ENCODE measurements at regions not wholly inside any gene's neighbourhood (a gene's known extent, or its start where the extent isn't known, plus 50 kb on each side); places are given as distances from the start of the nearest gene placed in this dataset.
"Not testable (repeated sequence)": the region's sequence is repeated elsewhere in the genome, so short reads cannot be mapped to it uniquely, and the experiment has no call there.

- DNase-seq: no peak
Observed at GRCh38 chr2:212912445-212913103, 238.8 kb downstream of the IKZF2 start.

DNA sequence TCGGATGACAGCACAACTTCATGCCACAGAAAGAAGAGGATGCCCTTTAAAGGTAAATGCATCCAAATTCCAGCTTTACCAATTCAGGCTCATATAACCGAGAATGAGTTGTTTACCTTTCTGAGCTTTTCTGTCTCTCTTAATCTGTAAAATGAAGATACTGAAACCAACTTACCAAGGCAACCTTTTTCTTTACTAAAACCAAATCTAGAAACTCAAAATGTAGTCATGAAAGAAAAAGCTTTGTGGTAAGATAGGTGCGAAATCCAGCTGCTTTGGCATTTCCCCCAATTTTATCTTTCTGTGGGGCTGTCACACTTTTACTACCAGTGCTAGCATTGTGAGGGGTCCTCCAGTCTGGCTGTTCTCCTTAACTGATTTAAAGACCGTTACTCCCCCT is 240.4 kb downstream of the IKZF2 start:
- DNase-seq: no peak

DNA sequence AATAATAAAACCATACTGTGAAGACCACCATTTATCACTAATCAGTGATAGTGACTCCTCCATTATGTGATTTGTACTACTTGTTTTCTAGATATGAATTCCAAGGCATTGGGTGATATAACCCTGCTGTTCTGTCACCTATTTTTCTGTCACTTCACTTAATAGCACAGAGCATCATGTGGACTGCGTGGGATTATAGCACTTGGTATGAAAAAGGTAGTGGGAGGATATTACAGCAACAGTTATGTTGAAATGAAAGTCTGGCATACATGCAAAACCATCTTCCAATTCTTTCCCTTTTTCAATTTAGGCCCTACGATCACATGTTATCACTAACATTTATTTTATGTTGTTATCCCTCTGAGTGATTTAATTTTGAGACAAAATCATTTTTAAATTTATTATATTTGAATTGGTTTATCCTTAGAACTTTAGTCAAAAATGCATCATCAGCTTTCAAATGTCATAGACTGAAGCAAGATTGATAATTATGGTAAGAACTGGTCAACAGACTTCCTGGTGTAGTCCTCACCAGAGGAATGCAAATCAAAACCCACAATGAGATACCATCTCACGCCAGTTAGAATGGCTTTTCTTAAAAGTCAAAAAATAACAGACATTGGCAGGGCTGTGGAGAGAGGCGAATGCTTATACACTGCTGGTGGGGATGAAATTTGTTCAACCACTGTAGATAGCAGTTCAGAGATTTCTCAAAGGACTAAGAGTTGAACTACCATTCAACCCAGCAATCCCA is 242.6 kb downstream of the IKZF2 start:
- DNase-seq: no peak

GRCh38 chr2:212908031-212908430 is 243.4 kb downstream of the IKZF2 start:
- no peak for DNase-seq

DNA sequence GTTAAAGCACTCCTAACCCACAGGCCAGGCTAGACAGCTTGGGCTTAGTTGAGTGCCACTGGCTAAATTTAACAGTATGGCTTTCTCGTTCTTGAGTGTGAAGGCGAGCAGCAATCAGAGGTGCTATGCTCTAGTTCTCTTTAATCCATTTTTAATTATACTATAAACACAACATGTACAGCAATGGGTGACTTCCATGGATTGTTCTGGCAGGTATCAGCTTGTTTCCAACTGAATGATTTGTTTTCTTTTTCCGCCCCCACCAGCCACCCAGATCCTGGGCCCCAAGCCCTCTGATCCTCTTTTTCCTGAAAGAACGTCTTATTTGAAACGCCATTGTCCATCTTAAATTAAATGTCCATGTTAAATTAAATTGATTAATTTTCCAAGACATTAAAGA is 244.8 kb downstream of the IKZF2 start:
- DNase-seq: no peak

- no peak for DNase-seq
Observed at GRCh38 chr2:212905640-212906201, 245.7 kb downstream of the IKZF2 start.

DNA sequence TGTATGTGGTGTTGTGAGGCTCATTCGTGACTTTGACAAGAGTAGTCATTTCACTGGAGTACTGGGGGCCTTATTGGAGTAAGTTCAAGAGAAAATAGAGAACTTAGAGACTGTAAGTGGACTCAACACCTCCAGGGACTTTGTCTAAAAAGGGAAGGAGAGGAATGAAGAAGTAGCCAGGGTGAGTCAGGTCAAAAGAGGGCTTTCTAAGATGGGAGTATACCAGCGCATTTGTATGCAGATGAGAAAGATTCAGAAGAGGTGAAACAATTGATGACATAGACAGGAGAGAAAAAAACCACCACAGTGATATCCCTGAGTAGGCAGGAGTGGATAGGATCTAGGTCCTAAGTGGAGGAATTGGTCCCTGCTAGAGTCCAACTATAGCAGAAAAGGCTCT is 246.8 kb downstream of the IKZF2 start:
- DNase-seq: no peak

GRCh38 chr2:212903413-212903812 is 248.0 kb downstream of the IKZF2 start:
- DNase-seq: no peak

DNA sequence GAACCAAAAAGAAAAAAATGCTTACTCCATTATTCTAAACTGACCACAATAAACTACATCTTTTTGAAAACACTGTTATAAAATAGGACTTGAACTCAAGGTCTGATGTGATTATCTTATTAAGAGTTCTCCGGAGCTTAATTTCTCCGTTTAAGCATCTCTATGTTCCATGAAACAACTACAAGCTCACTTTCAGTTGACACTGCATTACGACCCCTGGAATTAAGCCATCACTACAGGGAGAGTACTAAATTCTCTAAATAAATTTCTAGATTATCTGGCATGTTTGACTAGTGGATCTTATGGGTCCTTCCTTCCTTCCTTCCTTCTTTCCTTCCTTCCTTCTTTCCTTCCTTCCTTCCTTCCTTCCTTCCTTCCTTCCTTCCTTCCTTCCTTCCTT is 249.0 kb downstream of the IKZF2 start:
- no peak for DNase-seq

GRCh38 chr2:212901604-212902275 is 249.7 kb downstream of the IKZF2 start:
- no peak for DNase-seq

DNA sequence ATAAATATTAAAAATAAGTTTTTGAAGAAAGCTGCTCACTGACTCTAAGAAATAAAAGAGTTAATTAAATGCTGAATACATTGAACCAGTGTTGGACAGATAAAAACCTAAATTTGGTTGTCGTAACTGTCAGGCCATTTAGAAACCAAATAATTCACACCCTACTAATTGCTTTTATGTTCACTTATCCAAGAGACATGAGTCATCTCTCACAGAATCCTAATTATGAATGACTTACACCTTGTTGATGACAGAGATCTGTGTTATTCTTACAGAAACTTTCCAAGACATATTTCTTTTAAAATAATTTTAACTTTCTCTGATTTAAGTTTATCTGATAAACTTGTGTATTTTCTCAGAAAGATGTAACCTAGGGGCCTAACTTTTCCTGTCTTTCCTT is 250.7 kb downstream of the IKZF2 start:
- no peak for DNase-seq

DNA sequence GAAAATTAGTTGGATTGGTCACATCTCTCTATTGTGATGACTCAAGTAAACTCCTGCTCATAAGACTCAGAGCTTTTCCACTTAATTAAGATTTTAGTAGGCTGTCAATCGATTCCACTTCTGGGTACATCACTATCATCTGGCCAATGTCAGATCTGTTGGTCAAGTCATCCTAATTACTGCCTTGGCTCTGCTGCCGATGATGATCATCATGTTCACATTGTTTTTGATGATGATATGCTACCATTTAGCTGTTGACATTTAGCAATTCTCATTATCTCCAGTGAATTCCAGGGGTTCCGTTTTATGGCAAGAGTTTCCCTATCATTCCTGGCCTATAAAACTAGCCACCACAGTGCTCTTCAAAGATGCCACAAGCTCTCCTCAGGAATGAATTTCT is 253.4 kb downstream of the IKZF2 start:
- DNase-seq: no peak

DNA sequence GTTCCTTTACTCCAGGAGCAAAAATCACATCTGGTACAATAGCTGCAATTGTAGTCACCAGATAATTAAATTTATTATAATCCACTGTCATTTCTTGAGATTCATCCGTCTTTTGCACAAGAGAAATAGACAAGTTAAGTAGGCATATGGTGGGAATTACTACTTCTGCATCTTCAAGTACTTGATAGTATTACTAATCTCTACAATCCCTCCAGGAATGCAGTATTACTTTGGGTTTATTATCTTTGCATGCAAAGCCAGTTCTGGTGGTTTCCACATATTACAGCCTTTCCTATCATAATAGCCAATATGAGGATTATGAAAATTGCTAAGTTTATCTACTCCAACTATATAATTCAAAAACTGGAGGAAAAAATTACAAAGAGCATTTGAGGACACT is 254.1 kb downstream of the IKZF2 start:
- DNase-seq: no peak

- DNase-seq: no peak
Observed at GRCh38 chr2:212894026-212894425, 257.4 kb downstream of the IKZF2 start.

GRCh38 chr2:212893216-212893615 is 258.2 kb downstream of the IKZF2 start:
- no peak for DNase-seq

DNA sequence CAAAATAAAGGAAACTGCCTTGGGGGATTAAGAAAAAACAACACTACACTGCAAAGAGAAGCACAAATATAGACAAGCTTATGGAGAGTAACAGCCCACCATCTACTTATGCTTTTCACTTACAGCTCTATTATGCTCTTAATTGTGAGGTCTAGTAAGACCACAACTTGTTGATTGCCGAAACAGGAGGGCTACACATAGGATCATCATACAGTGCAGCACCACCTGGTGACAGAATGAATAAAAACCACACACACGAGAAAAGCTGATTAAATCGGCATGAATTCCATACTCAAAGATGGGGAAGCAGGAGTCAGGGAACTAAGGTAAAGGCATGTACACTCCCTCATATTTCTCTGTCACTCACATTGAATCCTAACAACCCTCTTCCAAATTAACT is 259.2 kb downstream of the IKZF2 start:
- DNase-seq: no peak

- no peak for DNase-seq
Observed at GRCh38 chr2:212891580-212891979, 259.8 kb downstream of the IKZF2 start.

DNA sequence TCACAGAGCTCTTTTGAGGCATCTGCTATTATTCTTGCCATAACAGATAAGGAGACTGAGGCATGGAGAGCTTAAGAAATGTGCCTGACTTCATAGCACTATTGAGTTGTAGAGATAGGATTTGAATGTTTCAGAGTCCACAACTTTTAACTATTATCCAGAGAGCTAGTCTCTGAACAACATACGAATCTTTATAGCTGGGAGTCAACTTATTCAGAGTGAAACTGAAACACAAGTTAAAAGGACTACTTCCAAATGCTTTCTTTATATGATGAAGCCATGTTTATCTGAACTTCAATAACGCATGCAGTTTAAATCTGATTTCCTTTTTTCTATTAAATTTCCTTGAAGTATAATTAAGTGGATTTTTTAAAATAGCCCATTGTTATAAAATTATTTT is 268.8 kb downstream of the IKZF2 start:
- no peak for DNase-seq

DNA sequence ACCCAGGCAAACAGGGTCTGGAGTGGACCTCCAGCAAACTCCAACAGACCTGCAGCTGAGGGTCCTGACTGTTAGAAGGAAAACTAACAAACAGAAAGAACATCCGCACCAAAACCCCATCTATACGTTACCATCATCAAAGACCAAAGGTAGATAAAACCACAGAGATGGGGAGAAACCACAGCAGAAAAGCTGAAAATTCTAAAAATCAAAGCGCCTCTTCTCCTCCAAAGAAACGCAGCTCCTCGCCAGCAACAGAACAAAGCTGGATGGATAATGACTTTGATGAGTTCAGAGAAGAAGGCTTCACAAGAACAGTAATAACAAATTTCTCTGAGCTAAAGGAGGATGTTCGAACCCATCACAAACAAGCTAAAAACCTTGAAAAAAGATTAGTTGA is 274.9 kb downstream of the IKZF2 start:
- not testable (repeated sequence) for DNase-seq

DNA sequence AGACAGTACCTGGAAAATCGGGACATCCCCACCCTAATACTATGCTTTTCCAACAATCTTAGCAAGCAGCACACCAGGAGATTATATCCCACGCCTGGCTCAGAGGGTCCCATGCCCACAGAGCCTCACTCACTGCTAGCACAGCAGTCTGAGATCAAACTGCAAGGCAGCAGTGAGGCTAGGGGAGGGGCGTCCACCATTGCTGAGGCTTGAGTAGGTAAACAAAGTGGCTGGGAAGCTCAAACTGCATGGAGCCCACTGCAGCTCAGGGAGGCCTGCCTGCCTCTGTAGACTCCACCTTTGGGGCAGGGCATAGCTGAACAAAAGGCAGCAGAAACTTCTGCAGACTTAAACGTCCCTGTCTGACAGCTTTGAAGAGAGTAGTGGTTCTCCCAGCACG is 275.5 kb downstream of the IKZF2 start:
- not testable (repeated sequence) for DNase-seq

DNA sequence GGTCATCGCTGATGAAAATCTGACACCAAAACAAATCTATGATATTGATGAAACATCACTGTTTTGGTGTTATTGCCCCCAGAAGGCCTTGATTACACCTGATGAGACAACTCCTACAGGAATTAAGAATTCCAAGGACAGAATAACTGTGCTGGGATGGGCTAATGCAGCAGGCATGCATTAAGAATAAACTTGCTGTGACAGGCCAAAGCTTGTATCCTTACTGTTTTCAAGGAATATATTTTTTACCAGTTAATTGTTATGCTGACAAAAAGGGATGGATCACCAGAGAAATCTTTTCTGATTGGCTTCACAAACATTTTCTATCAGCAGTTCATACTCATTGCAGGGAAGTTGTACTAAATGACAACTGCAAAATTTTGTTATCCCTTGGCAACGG is 278.2 kb downstream of the IKZF2 start:
- DNase-seq: no peak

DNA sequence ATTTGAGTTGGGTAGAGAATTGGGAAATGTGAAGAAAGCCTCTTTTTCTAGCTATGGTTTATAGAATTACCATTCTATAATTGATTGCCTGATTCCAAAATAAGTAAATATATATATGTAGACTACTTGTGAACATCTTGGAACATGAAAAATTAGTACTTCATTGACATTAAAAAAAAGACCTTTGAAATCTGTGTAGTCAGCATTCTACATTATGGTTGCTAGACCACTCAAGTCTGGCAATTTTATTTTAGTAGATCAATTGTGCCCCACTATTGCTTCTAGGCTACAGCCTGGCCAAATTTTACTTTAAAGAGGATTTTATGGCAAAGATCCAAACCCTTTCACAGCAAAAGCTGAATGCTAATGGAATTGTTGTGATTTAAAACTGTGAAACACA is 279.8 kb downstream of the IKZF2 start:
- DNase-seq: no peak

DNA sequence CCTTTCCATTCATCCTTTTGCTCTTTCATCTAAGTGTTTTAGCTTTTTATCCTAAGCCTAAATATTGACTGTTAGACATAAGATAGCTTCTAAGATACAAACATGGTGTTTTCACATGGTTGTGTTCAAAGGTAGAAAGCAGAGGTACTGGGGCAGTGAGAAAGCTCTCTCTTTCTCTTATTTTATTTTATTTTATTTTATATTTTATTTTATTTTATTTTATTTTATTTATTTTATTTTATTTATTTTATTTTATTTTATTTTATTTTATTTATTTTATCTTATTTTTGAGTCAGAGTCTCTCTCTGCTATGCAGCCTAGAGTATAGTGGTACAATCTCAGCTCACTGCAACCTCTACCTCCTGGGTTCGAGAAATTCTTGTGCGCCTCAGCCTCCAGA is 287.2 kb downstream of the IKZF2 start:
- no peak for DNase-seq

- DNase-seq: no peak
Observed at GRCh38 chr2:212863185-212863588, 288.2 kb downstream of the IKZF2 start.
